Stimulated activated CD8-positive, alpha-beta memory T cell treated with anti-CD3 and anti-CD28 coated beads, Interleukin-15, amount 100 ng/mL, for 4 hours (primary cell): ENCODE measurements at regions not wholly inside any gene's neighbourhood (a gene's known extent, or its start where the extent isn't known, plus 50 kb on each side); places are given as distances from the start of the nearest gene placed in this dataset.

Experiments used
- DNase-seq, 2 donors: peaks; one replicate each; pipeline ENCODE4 v3.0.0-alpha.2; 2020; ENCODE audit warnings: low read depth in 2 of 2

DNA sequence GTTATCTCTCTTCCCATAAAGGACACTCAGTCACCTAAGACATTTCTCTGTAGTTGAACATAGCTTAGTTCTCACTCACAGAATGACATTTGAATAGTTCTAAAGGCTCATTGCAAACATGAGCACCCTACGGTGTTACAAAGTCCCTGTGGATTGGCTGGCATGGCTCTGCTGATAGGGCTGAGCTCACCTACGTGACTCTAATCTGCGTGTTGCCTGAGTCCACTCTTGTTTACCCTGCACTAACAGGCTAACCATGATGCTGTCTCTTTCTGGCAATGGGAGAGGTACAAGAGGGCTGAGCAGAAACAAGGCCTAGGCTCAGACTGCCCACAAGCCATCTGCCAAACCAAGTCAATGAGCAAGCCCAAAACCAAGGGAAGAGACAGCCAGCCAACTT is 103.6 kb downstream of the PALM2AKAP2 start:
- no peak for DNase-seq

- no peak for DNase-seq
These were observed 106.0 kb downstream of the PALM2AKAP2 start for GRCh38 chr9:109886041-109886440.

DNA sequence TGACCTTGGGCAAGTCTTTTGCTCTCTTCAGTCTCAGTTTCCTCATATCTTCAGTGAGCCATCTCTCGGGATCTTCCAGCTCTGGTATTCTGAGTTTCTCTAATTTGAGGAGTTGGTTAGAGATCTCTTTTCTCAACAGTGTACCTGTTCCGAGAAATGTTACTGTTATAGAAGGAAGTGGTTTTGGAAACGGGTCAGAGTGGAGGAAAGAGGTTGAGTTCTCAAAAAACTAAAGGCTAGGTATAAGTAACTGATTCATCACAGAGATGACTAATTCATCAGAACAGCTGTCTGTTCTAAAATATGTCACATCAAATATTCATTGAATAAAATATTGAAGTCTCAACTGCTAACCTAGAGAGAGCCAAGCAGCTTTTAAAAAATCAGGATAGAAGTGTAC is 106.6 kb downstream of the PALM2AKAP2 start:
- no peak for DNase-seq

- no peak for DNase-seq
These were observed 107.1 kb downstream of the PALM2AKAP2 start for GRCh38 chr9:109887079-109887478.

DNA sequence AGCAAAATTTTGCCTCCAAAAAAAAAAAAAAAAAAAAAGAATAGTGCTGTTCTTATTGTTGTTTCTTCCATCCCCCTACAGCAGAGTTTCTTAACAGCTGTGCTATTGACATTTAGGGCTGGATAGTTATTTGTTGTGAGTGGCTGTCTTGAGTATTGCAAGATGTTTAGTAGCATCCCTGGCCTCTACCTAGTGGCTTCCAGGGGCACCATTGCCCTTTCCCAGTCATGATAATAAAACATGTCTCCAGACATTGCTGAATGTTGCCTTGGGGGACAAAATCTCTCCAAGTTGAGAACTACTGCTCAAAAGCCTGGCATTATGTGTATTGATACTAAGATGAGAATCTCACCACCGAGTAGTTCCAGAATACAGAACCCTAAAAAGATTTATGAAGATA is 108.7 kb downstream of the PALM2AKAP2 start:
- no peak for DNase-seq

DNA sequence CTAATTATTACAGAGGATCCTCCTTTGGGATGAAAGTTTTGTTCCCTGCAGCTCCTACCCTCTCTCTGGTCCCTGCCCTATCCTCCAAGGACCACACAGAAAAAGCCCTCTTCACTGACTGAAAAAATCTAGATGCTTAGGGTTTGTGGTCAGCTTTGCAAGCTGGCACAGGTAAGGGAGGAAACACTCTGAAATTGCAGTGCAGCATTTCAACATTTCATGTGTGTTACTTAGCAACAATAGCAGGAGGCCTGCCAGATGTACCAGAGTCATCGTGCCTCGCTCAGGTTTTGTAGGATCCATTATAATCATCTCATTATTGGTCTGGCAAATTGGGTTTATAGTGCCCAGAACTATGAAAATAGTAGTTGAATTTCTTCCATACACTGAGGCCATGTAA is 109.5 kb downstream of the PALM2AKAP2 start:
- DNase-seq: no peak

- no peak for DNase-seq
These were observed 113.2 kb downstream of the PALM2AKAP2 start for GRCh38 chr9:109893241-109893640.

- DNase-seq: no peak
These were observed 114.5 kb downstream of the PALM2AKAP2 start for GRCh38 chr9:109894473-109894872.

GRCh38 chr9:109894921-109895758 is 115.1 kb downstream of the PALM2AKAP2 start:
- DNase-seq: no peak

GRCh38 chr9:109901201-109901600 is 121.2 kb downstream of the PALM2AKAP2 start:
- DNase-seq: no peak

DNA sequence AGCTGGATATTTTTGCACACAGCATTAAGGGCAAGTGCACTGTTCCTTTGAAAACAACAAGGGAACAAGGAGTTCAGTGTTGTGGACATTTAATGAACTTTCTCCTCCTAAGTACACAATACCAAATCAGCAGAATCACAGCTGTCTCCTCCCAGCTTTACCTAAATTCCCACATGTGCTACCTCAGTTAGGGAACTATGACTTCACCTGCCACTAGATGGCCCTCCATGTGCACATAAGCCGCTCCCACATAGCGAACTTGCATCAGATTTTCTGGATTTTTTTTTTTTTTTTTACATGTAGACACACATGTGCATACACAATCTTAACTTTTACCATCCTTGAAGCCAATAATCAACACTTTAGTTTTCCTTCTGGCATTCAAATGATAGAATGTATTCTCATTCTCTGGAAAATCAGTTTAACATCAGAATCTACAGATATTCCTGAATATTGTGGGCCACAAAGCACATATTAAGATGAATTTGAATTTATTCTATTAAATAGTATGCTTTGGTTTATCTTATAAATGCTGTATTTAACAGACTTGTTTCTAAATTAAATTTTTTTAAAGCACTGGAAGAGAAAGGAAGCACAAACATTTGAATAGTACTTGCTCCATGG is 123.6 kb downstream of the PALM2AKAP2 start:
- DNase-seq: peak in 1 of 2 donors; percentile 22

DNA sequence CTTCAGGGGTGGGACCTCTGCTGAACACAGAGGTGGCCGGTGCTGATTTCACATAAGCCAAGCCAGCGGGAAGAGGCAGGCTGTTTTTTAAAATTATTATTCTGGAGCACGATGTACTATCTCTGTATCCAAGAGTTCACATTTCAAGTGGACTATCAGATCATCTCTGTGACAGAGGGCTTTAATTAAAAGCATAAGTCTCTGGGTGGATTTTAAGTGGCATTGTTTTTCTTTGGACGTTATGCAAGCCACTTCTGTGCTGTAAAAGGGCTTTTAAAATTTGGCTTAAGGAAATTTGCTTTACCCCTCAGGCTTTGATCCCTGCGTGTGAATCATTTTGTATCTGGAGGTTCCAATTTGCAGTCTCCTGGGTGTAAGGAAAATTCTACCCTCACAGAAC is 124.7 kb downstream of the PALM2AKAP2 start:
- DNase-seq: no peak

GRCh38 chr9:109905472-109905871 is 125.5 kb downstream of the PALM2AKAP2 start:
- no peak for DNase-seq

DNA sequence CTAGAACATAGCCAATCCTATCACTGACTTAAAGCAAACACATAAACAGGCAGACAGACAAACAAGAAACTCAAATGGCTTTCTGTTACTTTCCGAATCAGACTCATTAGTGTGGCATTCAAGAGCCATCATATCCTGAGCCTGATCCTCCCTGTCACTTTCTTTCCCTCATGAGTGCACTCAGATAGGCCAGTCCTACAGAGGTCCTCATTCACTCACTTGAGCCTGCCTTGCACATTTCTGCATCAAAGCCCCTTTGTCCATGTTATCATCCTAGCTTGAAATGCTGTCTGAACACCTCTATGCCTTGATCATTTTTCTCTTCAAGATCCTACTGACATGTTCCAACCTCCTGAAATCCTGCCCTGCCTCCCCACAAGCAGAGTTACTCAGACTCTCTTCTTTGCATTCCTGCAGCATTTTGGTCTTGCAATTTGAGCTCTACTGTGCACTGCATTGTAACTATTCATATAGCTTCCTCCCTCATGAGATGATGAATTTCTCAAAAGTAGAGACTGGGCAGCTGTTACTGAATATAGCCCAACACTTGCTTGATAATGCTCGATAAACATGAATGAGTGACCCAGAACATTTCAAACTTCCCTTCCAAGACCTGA is 126.9 kb downstream of the PALM2AKAP2 start:
- no peak for DNase-seq

- no peak for DNase-seq
These were observed 127.4 kb downstream of the PALM2AKAP2 start for GRCh38 chr9:109907400-109907799.

- no peak for DNase-seq
These were observed 127.9 kb downstream of the PALM2AKAP2 start for GRCh38 chr9:109907810-109908458.

DNA sequence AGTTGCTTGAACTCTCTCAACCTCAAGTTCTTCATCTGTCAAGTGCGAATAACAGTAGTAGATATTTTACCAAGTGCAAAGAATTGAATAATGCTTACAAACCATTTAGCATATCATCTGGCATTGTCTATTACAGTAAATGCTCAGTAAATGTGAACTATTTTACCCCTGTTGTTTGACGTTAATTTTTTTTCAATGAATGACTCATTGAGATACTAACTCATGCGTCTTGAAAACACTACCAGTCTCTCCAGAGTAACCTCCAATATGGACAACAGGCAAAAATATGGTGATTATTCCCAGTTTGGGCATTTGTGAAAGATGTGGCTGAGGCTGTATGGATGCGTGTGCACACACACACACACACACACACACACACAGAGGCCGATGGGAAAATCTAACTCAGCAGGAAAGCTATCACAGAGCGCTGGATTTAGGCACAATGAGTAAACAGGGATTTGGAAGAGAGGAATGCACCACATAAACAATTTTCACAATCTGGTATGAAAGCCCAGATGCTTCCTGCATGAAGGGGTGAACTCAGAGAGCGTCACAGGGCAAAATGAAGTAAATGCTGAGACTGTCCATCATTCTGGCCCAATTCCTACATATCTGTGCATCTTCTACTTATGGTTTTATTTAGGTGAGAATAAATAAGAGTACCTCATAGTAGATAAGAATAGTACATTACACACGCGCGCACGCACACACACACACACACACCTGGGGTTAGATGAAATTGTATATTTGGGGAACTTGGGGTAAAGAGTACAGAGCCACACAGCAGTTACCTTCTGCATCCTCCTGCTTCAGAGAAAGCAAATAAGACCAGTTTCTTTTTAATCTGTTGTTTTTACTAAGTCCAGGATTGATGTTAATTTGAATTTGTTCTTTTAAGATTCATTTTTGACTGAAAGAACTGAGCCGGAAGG is 128.7 kb downstream of the PALM2AKAP2 start:
- no peak for DNase-seq

- no peak for DNase-seq
These were observed 130.9 kb downstream of the PALM2AKAP2 start for GRCh38 chr9:109910671-109911518.

DNA sequence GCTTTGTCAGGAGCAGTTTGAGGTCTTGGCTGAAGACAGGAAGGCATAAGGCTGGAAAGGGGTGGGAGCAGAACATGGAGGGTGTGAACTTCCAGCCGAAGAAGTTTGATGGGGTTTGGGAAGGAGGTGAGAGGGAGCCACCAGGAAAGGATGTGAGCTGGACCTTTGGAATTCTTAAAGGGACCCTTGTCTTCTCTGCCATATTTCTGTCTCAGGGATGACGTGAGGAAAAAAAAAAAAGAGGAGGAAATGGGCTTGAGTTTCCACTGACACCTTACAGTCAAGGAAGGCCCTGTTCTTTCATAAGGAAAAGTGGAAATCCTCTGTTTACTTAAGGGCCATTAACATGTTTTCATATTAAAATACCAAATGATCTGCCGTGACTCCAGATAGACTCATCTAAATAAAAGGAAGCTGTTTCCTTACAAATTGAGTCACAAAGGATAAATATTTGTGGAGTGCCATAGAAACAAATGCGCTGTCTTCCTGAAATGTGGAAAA is 132.1 kb downstream of the PALM2AKAP2 start:
- no peak for DNase-seq
